ENCODE measurements at regions not wholly inside any gene's neighbourhood (a gene's known extent, or its start where the extent isn't known, plus 50 kb on each side); places are given as distances from the start of the nearest gene placed in this dataset.

GRCh38 chr6:49070411-49070810 is 392.6 kb downstream of the MMUT start:
- H3K36me3 Mint-ChIP-seq = no peaks in the 10 kb centered on the region
- intact Hi-C loops (cut with micrococcal nuclease) = no loop called here
- ATAC-seq (no peak), DNase-seq (no peak)
- Histone ChIP-seq H3K4me3 (ENCODE audit: low read length) (no peak overlapping the region), H3K36me3 (ENCODE audit: control insufficient read depth, insufficient read depth, low read length) (no peaks in the 10 kb centered on the region), H3K4me1 (ENCODE audit: control insufficient read depth, insufficient read depth, low read length) (no peaks in the 10 kb centered on the region), H3K9me3 (ENCODE audit: control insufficient read depth, insufficient read depth, low read length) (peaks cover 7% of the 10 kb centered on the region), H3K27ac (ENCODE audit: low read length) (no peak overlapping the region), H3K27me3 (ENCODE audit: control insufficient read depth, insufficient read depth, low read length) (no peaks in the 10 kb centered on the region)
- peaks cover 8 to 22% of the 10 kb centered on the region in 2 donors for H3K9me3 Mint-ChIP-seq
- H3K27ac Mint-ChIP-seq = no peak overlapping the region
- no peak overlapping the region for H3K4me3 Mint-ChIP-seq
- 88% methylated on average over 2 of the region's 2 CpGs for WGBS (ENCODE audit: insufficient coverage)
- H3K4me1 Mint-ChIP-seq = no peaks in the 10 kb centered on the region
- TF ChIP-seq CTCF (IDR thresholded peaks at IDR 0.05) = no peak
- no peaks in the 10 kb centered on the region for H3K27me3 Mint-ChIP-seq (ENCODE audit: low read depth in 2 of 2)

GRCh38 chr6:49054311-49054710 is 408.7 kb downstream of the MMUT start:
- Histone ChIP-seq H3K27ac (ENCODE audit: low read length) (no peak overlapping the region), H3K9me3 (ENCODE audit: control insufficient read depth, insufficient read depth, low read length) (peaks cover 10% of the 10 kb centered on the region), H3K4me1 (ENCODE audit: control insufficient read depth, insufficient read depth, low read length) (no peaks in the 10 kb centered on the region), H3K36me3 (ENCODE audit: control insufficient read depth, insufficient read depth, low read length) (no peaks in the 10 kb centered on the region), H3K4me3 (ENCODE audit: low read length) (no peak overlapping the region), H3K27me3 (ENCODE audit: control insufficient read depth, insufficient read depth, low read length) (no peaks in the 10 kb centered on the region)
- ATAC-seq (no peak), DNase-seq (no peak)
- Mint-ChIP-seq H3K9me3 (peaks cover 11 to 21% of the 10 kb centered on the region in 2 donors), H3K27me3 (ENCODE audit: low read depth in 2 of 2) (no peaks in the 10 kb centered on the region), H3K4me1 (no peaks in the 10 kb centered on the region), H3K4me3 (no peak overlapping the region), H3K27ac (no peak overlapping the region), H3K36me3 (no peaks in the 10 kb centered on the region)
- WGBS (ENCODE audit: insufficient coverage) = 89% methylated on average over 3 of the region's 4 CpGs
- intact Hi-C loops (cut with micrococcal nuclease) = no loop called here
- TF ChIP-seq CTCF (IDR thresholded peaks at IDR 0.05) = no peak

GRCh38 chr6:49052901-49053300 is 410.2 kb downstream of the MMUT start:
- no peak for ATAC-seq
- Histone ChIP-seq H3K4me3 (ENCODE audit: low read length) (no peak overlapping the region), H3K9me3 (ENCODE audit: control insufficient read depth, insufficient read depth, low read length) (peaks cover 10% of the 10 kb centered on the region), H3K4me1 (ENCODE audit: control insufficient read depth, insufficient read depth, low read length) (no peaks in the 10 kb centered on the region), H3K36me3 (ENCODE audit: control insufficient read depth, insufficient read depth, low read length) (no peaks in the 10 kb centered on the region), H3K27me3 (ENCODE audit: control insufficient read depth, insufficient read depth, low read length) (no peaks in the 10 kb centered on the region), H3K27ac (ENCODE audit: low read length) (no peak overlapping the region)
- 80% methylated on average over 2 of the region's 2 CpGs for WGBS (ENCODE audit: insufficient coverage)
- no peaks in the 10 kb centered on the region for H3K4me1 Mint-ChIP-seq
- H3K36me3 Mint-ChIP-seq = no peaks in the 10 kb centered on the region
- intact Hi-C loops (cut with micrococcal nuclease) = no loop called here
- no peak for DNase-seq
- H3K9me3 Mint-ChIP-seq = peaks cover 12 to 18% of the 10 kb centered on the region in 2 donors
- H3K27me3 Mint-ChIP-seq (ENCODE audit: low read depth in 2 of 2) = no peaks in the 10 kb centered on the region
- H3K4me3 Mint-ChIP-seq = no peak overlapping the region
- TF ChIP-seq CTCF (IDR thresholded peaks at IDR 0.05) = no peak
- no peak overlapping the region for H3K27ac Mint-ChIP-seq

- peaks cover 15 to 16% of the 10 kb centered on the region in 2 donors for H3K9me3 Mint-ChIP-seq
- ATAC-seq = no peak
- H3K27me3 Mint-ChIP-seq (ENCODE audit: low read depth in 2 of 2) = no peaks in the 10 kb centered on the region
- no peaks in the 10 kb centered on the region for H3K4me1 ChIP-seq (ENCODE audit: control insufficient read depth, insufficient read depth, low read length)
- H3K4me3 ChIP-seq (ENCODE audit: low read length) = no peak overlapping the region
- no peaks in the 10 kb centered on the region for H3K4me1 Mint-ChIP-seq
- H3K36me3 ChIP-seq (ENCODE audit: control insufficient read depth, insufficient read depth, low read length) = no peaks in the 10 kb centered on the region
- no peak overlapping the region for H3K27ac Mint-ChIP-seq
- no peak overlapping the region for H3K27ac ChIP-seq (ENCODE audit: low read length)
- H3K4me3 Mint-ChIP-seq = no peak overlapping the region
- intact Hi-C loops (cut with micrococcal nuclease) = no loop called here
- no peaks in the 10 kb centered on the region for H3K36me3 Mint-ChIP-seq
- no peaks in the 10 kb centered on the region for H3K27me3 ChIP-seq (ENCODE audit: control insufficient read depth, insufficient read depth, low read length)
- 57% methylated on average over 1 of the region's 1 CpG for WGBS (ENCODE audit: insufficient coverage)
- peaks cover 3% of the 10 kb centered on the region for H3K9me3 ChIP-seq (ENCODE audit: control insufficient read depth, insufficient read depth, low read length)
- DNase-seq = no peak
- TF ChIP-seq CTCF (IDR thresholded peaks at IDR 0.05) = no peak
Measured at GRCh38 chr6:49051281-49051680, 411.8 kb downstream of the MMUT start.

Data from natural killer cell (primary cell).